H1 (cell line): ENCODE measurements at regions not wholly inside any gene's neighbourhood (a gene's known extent, or its start where the extent isn't known, plus 50 kb on each side); places are given as distances from the start of the nearest gene placed in this dataset.
A peak's percentile ranks its signal among the peaks of the same experiment; 100 is the strongest.

Source experiments
- CTCF ChIA-PET: fragments of 300-600 bp; sonication (Branson Sonifier 250); formaldehyde crosslinking; loops from one replicate; lab custom pipeline; 2021; ENCODE audit not compliant: partially characterized antibody; lab: Charles Lee
- POLR2A ChIA-PET: fragments of 300-600 bp; sonication (Branson Sonifier 250); formaldehyde crosslinking; loops from one replicate; lab custom pipeline; 2021; ENCODE audit warnings: inconsistent platforms; ENCODE audit not compliant: partially characterized antibody; lab: Charles Lee
- DNase-seq, 2 experiments: peaks; one replicate each; pipeline versions ENCODE4 v3.0.0 to v3.0.0-alpha.2; 2010 to 2022; ENCODE audit warnings: low spot score in 2 of 2, low read depth in 1 of 2, mixed read lengths in 1 of 2
- FAIRE-seq: peaks from 2 replicates; lab custom pipeline; 2011; peaks lifted over from hg19 to GRCh38; lab: Jason Lieb, UNC
- H2AFZ ChIP-seq: 2 replicates; pipeline ENCODE4 v1.8.1; 2012; ENCODE audit warnings: low read length, inconsistent platforms
- H2AK5ac ChIP-seq: 2 replicates; pipeline ENCODE4 v1.6.1; 2013; ENCODE audit warnings: low read depth, low read length
- H2BK120ac ChIP-seq: replicated peaks from 2 replicates; pipeline ENCODE3; 2013; ENCODE audit warnings: low read depth, low read length, inconsistent platforms
- H2BK12ac ChIP-seq: 2 replicates; pipeline ENCODE4 v1.6.1; 2013; ENCODE audit warnings: low read depth, low read length
- H2BK15ac ChIP-seq: 2 replicates; pipeline ENCODE4 v1.6.1; 2013; ENCODE audit warnings: low read length
- H2BK20ac ChIP-seq: 2 replicates; pipeline ENCODE4 v1.6.1; 2013; ENCODE audit warnings: low read length
- H2BK5ac ChIP-seq: 2 replicates; pipeline ENCODE4 v1.6.1; 2013; ENCODE audit warnings: low read depth, low read length
- H3K14ac ChIP-seq: 2 replicates; pipeline ENCODE4 v1.6.1; 2013; ENCODE audit warnings: inconsistent platforms; ENCODE audit not compliant: insufficient read length
- H3K18ac ChIP-seq: 2 replicates; pipeline ENCODE4 v1.6.1; 2013; ENCODE audit warnings: low read length; ENCODE audit errors: extremely low read depth
- H3K23ac ChIP-seq: 2 replicates; pipeline ENCODE4 v1.6.1; 2013; ENCODE audit warnings: inconsistent platforms; ENCODE audit not compliant: insufficient read length
- H3K23me2 ChIP-seq: 2 replicates; pipeline ENCODE4 v1.6.1; 2013; ENCODE audit warnings: low read depth, low read length
- H3K27ac ChIP-seq: 2 replicates; pipeline ENCODE4 v1.6.1; 2011; ENCODE audit warnings: low read depth, low read length, inconsistent platforms
- H3K27me3 ChIP-seq, 4 experiments: replicated peaks in 1 of 4; 1 replicate in 1 of 4; 2 replicates in 3 of 4; pipeline versions ENCODE4 v1.6.1 to v1.8.1; 2011 to 2013; ENCODE audit warnings: low read length in 3 of 4, mild to moderate bottlenecking in 3 of 4, inconsistent platforms in 2 of 4, mixed read lengths in 2 of 4, moderate library complexity in 1 of 4; ENCODE audit not compliant: control insufficient read depth in 3 of 4, insufficient read depth in 3 of 4; ENCODE audit errors: extremely low read depth in 1 of 4
- H3K36me3 ChIP-seq, 4 experiments: 2 replicates each; pipeline versions ENCODE4 v1.6.1 to v1.8.1; 2011 to 2013; ENCODE audit warnings: mild to moderate bottlenecking in 4 of 4, low read length in 3 of 4, moderate library complexity in 2 of 4, control low read depth in 1 of 4, inconsistent platforms in 1 of 4; ENCODE audit not compliant: insufficient read depth in 4 of 4, control insufficient read depth in 2 of 4
- H3K4ac ChIP-seq: replicated peaks from 2 replicates; pipeline ENCODE3; 2013; ENCODE audit warnings: low read length, low read depth, mixed read lengths, inconsistent platforms; ENCODE audit not compliant: insufficient read length
- H3K4me1 ChIP-seq, 4 experiments: replicated peaks in 1 of 4; 1 replicate in 1 of 4; 2 replicates in 3 of 4; pipeline versions ENCODE4 v1.6.1 to v1.8.1; 2011 to 2013; ENCODE audit warnings: low read length in 3 of 4, inconsistent platforms in 2 of 4, mixed read lengths in 1 of 4; ENCODE audit not compliant: insufficient read depth in 4 of 4, control insufficient read depth in 3 of 4
- H3K4me2 ChIP-seq, 2 experiments: 2 replicates each; pipeline versions ENCODE4 v1.6.1 to v1.8.1; 2011 to 2013; ENCODE audit warnings: low read depth in 2 of 2, low read length in 2 of 2, control low read depth in 1 of 2, inconsistent platforms in 1 of 2, mild to moderate bottlenecking in 1 of 2; ENCODE audit not compliant: insufficient read depth in 1 of 2
- H3K4me3 ChIP-seq, 4 experiments: fragments of 200-600, 300-600 bp in 1 of 4; sonication (generic), shearing (Covaris generic), sonication (Bioruptor Twin) in 1 of 4; 2 replicates each; pipeline versions ENCODE4 v1.5.1 to v1.8.1; 2011 to 2016; ENCODE audit warnings: low read length in 4 of 4, low read depth in 3 of 4, control low read depth in 2 of 4, inconsistent platforms in 2 of 4, mild to moderate bottlenecking in 2 of 4, mixed read lengths in 1 of 4, moderate library complexity in 1 of 4; ENCODE audit not compliant: insufficient read depth in 2 of 4; ENCODE audit errors: extremely low read depth in 1 of 4
- H3K56ac ChIP-seq: replicated peaks from 2 replicates; pipeline ENCODE3; 2013; ENCODE audit warnings: low read depth, mild to moderate bottlenecking, mixed read lengths, low read length, inconsistent platforms; ENCODE audit not compliant: insufficient read length
- H3K79me1 ChIP-seq: 2 replicates; pipeline ENCODE4 v1.6.1; 2013; ENCODE audit warnings: low read depth, low read length, control low read depth
- H3K79me2 ChIP-seq, 2 experiments: 2 replicates each; pipeline versions ENCODE4 v1.6.1 to v1.8.1; 2012 to 2013; ENCODE audit warnings: low read length in 2 of 2, mild to moderate bottlenecking in 2 of 2, inconsistent platforms in 1 of 2; ENCODE audit not compliant: insufficient read depth in 2 of 2, control insufficient read depth in 1 of 2
- H3K9ac ChIP-seq, 4 experiments: replicated peaks in 1 of 4; 1 replicate in 1 of 4; 2 replicates in 3 of 4; pipeline versions ENCODE4 v1.6.1 to v1.8.1; 2011 to 2013; ENCODE audit warnings: low read depth in 3 of 4, low read length in 3 of 4, control low read depth in 2 of 4, mild to moderate bottlenecking in 2 of 4, moderate library complexity in 2 of 4, inconsistent platforms in 1 of 4; ENCODE audit errors: extremely low read depth in 1 of 4
- H3K9me3 ChIP-seq, 2 experiments: 2 replicates each; pipeline versions ENCODE4 v1.6.1 to v1.8.1; 2012 to 2013; ENCODE audit warnings: mild to moderate bottlenecking in 2 of 2, moderate library complexity in 2 of 2, control low read depth in 1 of 2, inconsistent platforms in 1 of 2, low read depth in 1 of 2, low read length in 1 of 2, mixed read lengths in 1 of 2; ENCODE audit not compliant: insufficient read depth in 2 of 2
- H4K20me1 ChIP-seq, 2 experiments: replicated peaks in 1 of 2; 2 replicates each; pipeline versions ENCODE3 to v1.8.1; 2011 to 2013; ENCODE audit warnings: inconsistent platforms in 2 of 2, low read length in 2 of 2, mild to moderate bottlenecking in 1 of 2; ENCODE audit not compliant: insufficient read depth in 2 of 2, control insufficient read depth in 1 of 2
- H4K5ac ChIP-seq: 2 replicates; pipeline ENCODE4 v1.6.1; 2013; ENCODE audit warnings: low read length, low read depth, mixed read lengths, inconsistent platforms; ENCODE audit not compliant: insufficient read length
- H4K8ac ChIP-seq: 2 replicates; pipeline ENCODE4 v1.8.0; 2013; ENCODE audit warnings: mild to moderate bottlenecking, moderate library complexity, low read length, inconsistent platforms; ENCODE audit not compliant: insufficient read depth; ENCODE audit errors: extremely low read depth
- H4K91ac ChIP-seq: replicated peaks from 2 replicates; pipeline ENCODE3; 2013; ENCODE audit warnings: low read length, mixed read lengths, inconsistent platforms; ENCODE audit not compliant: insufficient read length
- ASH2L ChIP-seq: fragments of 200-600, 300-600 bp; sonication (generic); IDR thresholded peaks from one replicate; pipeline ENCODE4 v1.7.1; 2017; ENCODE audit warnings: low read length
- MAFK ChIP-seq: IDR thresholded peaks from 2 replicates; pipeline ENCODE4 v1.6.1; 2012; ENCODE audit warnings: low read depth, mild to moderate bottlenecking, improper control_type of control experiment, low read length
- RBBP5 ChIP-seq: IDR thresholded peaks from 2 replicates; pipeline ENCODE4 v1.7.1; 2012; ENCODE audit warnings: low read depth, mild to moderate bottlenecking, inconsistent platforms, low read length, moderate library complexity, borderline replicate concordance
- WGBS, 2 experiments: shearing (Covaris generic) in 1 of 2; methylation state at CpG; one replicate each; pipeline versions ENCODE4 v1.1.6 to v1.1.7; 2013 to 2015; ENCODE audit warnings: low lambda C conversion rate in 2 of 2, mixed read lengths in 2 of 2, inconsistent platforms in 1 of 2, low coverage in 1 of 2, missing lambda C conversion rate in 1 of 2; ENCODE audit not compliant: insufficient replicate concordance in 2 of 2, insufficient coverage in 1 of 2, insufficient read length in 1 of 2; ENCODE audit errors: extremely low coverage in 1 of 2, missing lambda C conversion rate in 1 of 2; 5-methylcytosine and 5-hydroxymethylcytosine counted together

DNA sequence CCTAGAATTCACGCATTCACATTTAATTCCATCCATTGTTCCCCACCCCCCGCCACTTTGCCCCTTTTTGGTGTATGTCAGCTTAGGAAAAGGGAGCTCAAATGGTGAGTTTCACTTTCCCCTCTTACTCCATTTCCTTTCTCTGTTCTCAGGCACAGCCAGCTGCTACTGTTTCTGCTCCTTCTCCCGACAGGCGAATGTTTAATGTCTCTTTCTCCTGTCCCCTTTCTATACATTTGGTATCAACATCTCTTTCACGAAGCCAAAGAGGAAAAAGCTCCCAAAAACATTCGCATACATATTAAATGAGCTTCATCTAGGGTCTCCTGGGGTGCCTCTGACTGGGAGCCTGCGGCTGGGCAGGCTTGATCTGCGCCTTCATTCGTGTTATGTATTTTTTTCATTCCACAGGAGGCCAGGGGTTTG is 124.2 kb upstream of the SATB2 start:
- peak overlapping the region; percentile 64 to 79 for H3K4me2 ChIP-seq
- no peak for FAIRE-seq
- TF ChIP-seq ASH2L (peak; percentile 94), MAFK (no peak), RBBP5 (peak; percentile 77; the same call in 1 of the 2 replicates)
- DNase-seq, result no peak
- POLR2A ChIA-PET, result interaction anchor here (0.6 kb wide), 1 partner anchor 10 kb away, joined by 3 read pairs; no protein-coding TSS in a partner anchor
- H2BK120ac ChIP-seq, result no peak overlapping the region
- no peak overlapping the region for H3K23ac ChIP-seq
- H2BK12ac ChIP-seq, result 0 out of 2 replicates have a peak overlapping the region, but pooled peaks have one; percentile 42
- no peak overlapping the region for H4K5ac ChIP-seq
- H3K36me3 ChIP-seq, result no peaks in the 10 kb centered on the region
- peaks cover 3 to 9% (median 4%) of the 10 kb centered on the region in 4 experiments; a peak in 4 of 7 replicates for H3K4me1 ChIP-seq
- CTCF ChIA-PET, result interaction anchor here (0.6 to 2.7 kb wide), 7 partner anchors 9 to 1483 kb away, joined by 3 to 22 read pairs (median 3); no protein-coding TSS in a partner anchor
- peaks cover 1% of the 10 kb centered on the region; the same call in 1 of the 2 replicates for H3K23me2 ChIP-seq
- H3K4ac ChIP-seq, result no peak overlapping the region
- H3K79me1 ChIP-seq, result no peaks in the 10 kb centered on the region
- peak overlapping the region; percentile 27 for H3K56ac ChIP-seq
- H3K27me3 ChIP-seq, result no peaks in the 10 kb centered on the region
- no peak overlapping the region for H4K91ac ChIP-seq
- peak overlapping the region; percentile 14 to 46 (median 22); a peak in 6 of 8 replicates for H3K4me3 ChIP-seq
- WGBS, 2 experiments, result 12% methylated on average over 9 of the region's 9 CpGs; no CpG with 5 or more reads in 1 of the 2 experiments
- H3K18ac ChIP-seq, result no peak overlapping the region; the same call in 1 of the 2 replicates
- no peak overlapping the region for H3K27ac ChIP-seq
- H3K9me3 ChIP-seq, result no peaks in the 10 kb centered on the region
- no peaks in the 10 kb centered on the region for H3K79me2 ChIP-seq
- H2AFZ ChIP-seq, result peak overlapping the region; percentile 89
- H4K8ac ChIP-seq, result no peak overlapping the region
- peak overlapping the region in 1 of 4 experiments; percentile 2; a peak in 2 of 7 replicates for H3K9ac ChIP-seq
- H2BK20ac ChIP-seq, result no peak overlapping the region
- no peaks in the 10 kb centered on the region for H4K20me1 ChIP-seq
- peak overlapping the region; percentile 15; the same call in 1 of the 2 replicates for H2BK5ac ChIP-seq
- no peak overlapping the region for H2BK15ac ChIP-seq
- H2AK5ac ChIP-seq, result no peak overlapping the region
- H3K14ac ChIP-seq, result no peak overlapping the region
